Loucy (cell line): ENCODE measurements at regions not wholly inside any gene's neighbourhood (a gene's known extent, or its start where the extent isn't known, plus 50 kb on each side); places are given as distances from the start of the nearest gene placed in this dataset.

Experiments used
- CTCF ChIP-seq: fragments of 200-600 bp; sonication (generic); conservative IDR thresholded peaks from 2 replicates; pipeline ENCODE4 v1.5.1; 2014; ENCODE audit warnings: mild to moderate bottlenecking, antibody characterized with exemption, low read length
- EZH2phosphoT487 ChIP-seq: fragments of 200-600 bp; IDR thresholded peaks from 2 replicates; pipeline ENCODE4 v1.6.1; 2018; ENCODE audit warnings: antibody characterized with exemption, mild to moderate bottlenecking, moderate library complexity, borderline replicate concordance

GRCh38 chr10:81473755-81474154, 401.2 kb upstream of the NRG3 start:
- no peak for TF ChIP-seq CTCF
- no peak for TF ChIP-seq EZH2phosphoT487
